ENCODE measurements at regions not wholly inside any gene's neighbourhood (a gene's known extent, or its start where the extent isn't known, plus 50 kb on each side); places are given as distances from the start of the nearest gene placed in this dataset.

DNA sequence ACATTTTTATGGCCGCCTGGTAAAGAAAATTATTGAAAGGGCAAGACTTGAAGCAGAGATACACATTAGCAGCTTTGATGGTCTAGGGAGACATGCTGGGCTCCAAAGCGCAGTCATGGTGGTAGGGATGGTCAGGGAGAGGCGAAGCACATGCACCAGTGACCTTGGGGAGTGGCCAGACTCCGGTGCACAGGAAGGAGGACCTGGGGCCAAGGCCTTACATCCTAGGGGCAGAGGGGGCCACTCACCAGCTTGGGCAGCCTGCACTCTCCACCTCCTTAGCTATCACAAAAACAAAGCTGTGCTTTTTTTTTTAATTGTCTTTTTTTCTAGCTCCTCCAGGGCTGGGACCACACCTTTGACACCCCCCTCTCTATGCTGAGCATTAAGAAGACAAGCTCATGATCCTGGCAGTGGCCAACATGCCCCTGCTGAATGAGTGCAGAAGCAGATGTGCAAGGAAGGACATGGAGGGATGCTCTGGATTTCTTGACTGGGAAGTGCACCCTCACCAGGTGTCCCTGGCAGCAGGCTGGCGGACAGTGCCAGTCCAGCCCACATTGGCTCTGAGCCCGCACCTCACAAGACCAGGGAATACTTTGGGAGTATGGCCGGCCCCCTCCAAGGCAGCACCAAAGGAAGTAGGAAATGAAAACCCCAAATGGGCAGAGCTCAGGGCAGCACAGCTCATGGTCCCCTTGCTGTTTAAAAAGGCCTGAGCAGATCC lies 619.9 kb downstream of the TBC1D22A start:
- TF ChIP-seq, protein P1, sequence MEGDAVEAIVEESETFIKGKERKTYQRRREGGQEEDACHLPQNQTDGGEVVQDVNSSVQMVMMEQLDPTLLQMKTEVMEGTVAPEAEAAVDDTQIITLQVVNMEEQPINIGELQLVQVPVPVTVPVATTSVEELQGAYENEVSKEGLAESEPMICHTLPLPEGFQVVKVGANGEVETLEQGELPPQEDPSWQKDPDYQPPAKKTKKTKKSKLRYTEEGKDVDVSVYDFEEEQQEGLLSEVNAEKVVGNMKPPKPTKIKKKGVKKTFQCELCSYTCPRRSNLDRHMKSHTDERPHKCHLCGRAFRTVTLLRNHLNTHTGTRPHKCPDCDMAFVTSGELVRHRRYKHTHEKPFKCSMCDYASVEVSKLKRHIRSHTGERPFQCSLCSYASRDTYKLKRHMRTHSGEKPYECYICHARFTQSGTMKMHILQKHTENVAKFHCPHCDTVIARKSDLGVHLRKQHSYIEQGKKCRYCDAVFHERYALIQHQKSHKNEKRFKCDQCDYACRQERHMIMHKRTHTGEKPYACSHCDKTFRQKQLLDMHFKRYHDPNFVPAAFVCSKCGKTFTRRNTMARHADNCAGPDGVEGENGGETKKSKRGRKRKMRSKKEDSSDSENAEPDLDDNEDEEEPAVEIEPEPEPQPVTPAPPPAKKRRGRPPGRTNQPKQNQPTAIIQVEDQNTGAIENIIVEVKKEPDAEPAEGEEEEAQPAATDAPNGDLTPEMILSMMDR (IDR thresholded peaks at IDR 0.05): no peak
- TF ChIP-seq POLR2A (IDR thresholded peaks at IDR 0.05): no peak

All from heart left ventricle (tissue), 13 donors.